ENCODE measurements at regions not wholly inside any gene's neighbourhood (a gene's known extent, or its start where the extent isn't known, plus 50 kb on each side); places are given as distances from the start of the nearest gene placed in this dataset.
A peak's percentile ranks its signal among the peaks of the same experiment; 100 is the strongest.

DNA sequence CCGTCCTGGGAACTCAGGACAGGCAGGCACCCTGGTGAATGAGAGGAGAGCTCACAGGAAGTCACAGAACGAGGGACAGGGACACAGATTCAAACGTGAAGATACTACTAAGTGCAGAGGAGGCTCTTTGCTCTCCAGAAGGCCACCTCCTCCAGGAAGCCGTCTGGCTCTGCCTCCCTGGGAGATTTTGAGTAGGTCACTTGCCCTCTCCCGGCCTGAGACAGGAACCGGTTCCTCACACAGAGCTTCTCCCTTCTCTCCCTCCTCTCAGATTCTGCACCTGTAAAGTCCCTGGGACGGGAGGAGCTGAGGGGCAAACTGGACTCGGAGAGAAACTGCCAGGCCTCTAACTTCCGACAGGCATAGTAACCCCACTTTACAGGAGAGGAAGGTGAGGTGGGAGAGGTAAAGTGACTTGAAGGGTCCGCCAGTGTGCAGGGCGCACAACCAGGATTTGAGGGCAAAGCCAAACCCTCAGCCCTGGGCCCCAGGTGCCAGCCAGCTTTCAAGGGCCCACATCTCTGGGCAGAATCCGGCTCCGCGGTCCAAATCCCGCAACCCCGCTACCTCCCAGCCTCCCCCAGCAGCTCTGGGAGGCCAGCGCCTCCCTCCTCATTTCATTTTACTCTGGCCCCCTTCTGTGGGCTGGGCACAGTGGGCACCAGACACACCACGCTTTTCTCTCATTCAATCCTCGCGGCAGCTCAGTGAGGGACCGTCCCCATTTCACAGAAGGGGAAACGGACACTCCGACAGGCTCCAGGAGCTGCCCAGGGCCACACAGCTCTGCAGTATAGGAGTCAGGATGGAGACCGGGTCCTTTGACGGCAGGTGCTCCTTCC is 150.2 kb downstream of the SMAD6 start:
- no peaks in the 10 kb centered on the region for H3K9me3 Mint-ChIP-seq (ENCODE audit: low read depth)
- no peak overlapping the region for H3K4me3 Mint-ChIP-seq (ENCODE audit: low read depth)
- no peak for DNase-seq (ENCODE audit: low spot score, unreplicated experiment)
- TF ChIP-seq, protein P1, sequence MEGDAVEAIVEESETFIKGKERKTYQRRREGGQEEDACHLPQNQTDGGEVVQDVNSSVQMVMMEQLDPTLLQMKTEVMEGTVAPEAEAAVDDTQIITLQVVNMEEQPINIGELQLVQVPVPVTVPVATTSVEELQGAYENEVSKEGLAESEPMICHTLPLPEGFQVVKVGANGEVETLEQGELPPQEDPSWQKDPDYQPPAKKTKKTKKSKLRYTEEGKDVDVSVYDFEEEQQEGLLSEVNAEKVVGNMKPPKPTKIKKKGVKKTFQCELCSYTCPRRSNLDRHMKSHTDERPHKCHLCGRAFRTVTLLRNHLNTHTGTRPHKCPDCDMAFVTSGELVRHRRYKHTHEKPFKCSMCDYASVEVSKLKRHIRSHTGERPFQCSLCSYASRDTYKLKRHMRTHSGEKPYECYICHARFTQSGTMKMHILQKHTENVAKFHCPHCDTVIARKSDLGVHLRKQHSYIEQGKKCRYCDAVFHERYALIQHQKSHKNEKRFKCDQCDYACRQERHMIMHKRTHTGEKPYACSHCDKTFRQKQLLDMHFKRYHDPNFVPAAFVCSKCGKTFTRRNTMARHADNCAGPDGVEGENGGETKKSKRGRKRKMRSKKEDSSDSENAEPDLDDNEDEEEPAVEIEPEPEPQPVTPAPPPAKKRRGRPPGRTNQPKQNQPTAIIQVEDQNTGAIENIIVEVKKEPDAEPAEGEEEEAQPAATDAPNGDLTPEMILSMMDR (IDR thresholded peaks at IDR 0.05; ENCODE audit: unreplicated experiment), result no peak
- H3K36me3 Mint-ChIP-seq (ENCODE audit: insufficient read depth), result no peaks in the 10 kb centered on the region
- peak overlapping the region; percentile 73 for H3K27ac Mint-ChIP-seq
- H3K27me3 Mint-ChIP-seq, result peaks cover 21% of the 10 kb centered on the region
- H3K4me1 Mint-ChIP-seq (ENCODE audit: low read depth), result peaks cover 22% of the 10 kb centered on the region

DNA sequence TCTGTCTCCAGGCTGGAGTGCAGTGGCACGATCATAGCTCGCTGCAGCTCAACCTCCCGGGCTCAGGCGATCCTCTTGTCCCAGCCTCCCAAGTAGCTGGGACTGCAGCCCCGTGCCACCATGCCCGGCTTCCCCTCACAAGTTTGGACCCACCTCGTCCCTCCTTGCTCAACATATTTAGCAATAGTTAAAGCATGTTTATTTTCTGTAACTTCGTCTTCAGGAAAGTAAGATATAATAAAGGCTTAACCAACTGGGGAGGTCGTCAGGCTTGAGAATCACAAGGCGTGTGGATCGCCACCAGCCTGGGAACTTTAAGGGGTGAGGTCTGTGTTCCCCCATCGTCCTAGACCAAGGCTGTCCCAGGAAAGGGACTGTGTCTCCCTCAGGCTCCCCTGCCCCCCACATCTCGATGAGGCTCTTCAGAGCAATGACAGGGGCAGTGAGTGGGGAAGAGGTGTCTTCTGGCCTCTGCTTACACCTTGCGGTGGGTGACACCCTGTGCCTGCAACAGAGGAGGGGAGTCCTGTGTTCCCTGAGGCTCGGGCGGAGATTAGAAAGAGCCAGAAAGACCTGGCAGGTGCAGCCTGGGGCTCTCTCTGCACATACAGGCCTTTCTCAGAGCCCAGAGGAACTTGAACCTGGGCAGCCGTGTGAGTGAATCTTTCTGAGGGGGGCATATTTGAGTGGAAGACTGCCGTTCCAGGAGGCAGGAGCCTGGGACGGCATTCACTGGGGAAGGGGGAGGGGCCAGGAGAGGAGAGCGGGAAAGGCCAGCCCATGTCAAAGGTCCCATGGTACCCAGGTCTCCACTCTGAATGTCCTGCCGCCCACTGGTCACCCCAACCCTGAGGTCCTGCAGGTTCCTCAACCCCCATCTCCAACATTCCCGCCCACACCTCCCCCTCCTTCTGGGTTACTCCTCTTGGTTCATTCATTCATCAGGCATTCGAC is 152.3 kb downstream of the SMAD6 start:
- no peak overlapping the region for H3K4me3 Mint-ChIP-seq (ENCODE audit: low read depth)
- H3K9me3 Mint-ChIP-seq (ENCODE audit: low read depth), result no peaks in the 10 kb centered on the region
- TF ChIP-seq, protein P1 (IDR thresholded peaks at IDR 0.05; ENCODE audit: unreplicated experiment), result no peak
- H3K36me3 Mint-ChIP-seq (ENCODE audit: insufficient read depth), result no peaks in the 10 kb centered on the region
- H3K27me3 Mint-ChIP-seq, result peaks cover 16% of the 10 kb centered on the region
- H3K27ac Mint-ChIP-seq, result peak overlapping the region; percentile 16
- DNase-seq (ENCODE audit: low spot score, unreplicated experiment), result no peak
- H3K4me1 Mint-ChIP-seq (ENCODE audit: low read depth), result peaks cover 22% of the 10 kb centered on the region

DNA sequence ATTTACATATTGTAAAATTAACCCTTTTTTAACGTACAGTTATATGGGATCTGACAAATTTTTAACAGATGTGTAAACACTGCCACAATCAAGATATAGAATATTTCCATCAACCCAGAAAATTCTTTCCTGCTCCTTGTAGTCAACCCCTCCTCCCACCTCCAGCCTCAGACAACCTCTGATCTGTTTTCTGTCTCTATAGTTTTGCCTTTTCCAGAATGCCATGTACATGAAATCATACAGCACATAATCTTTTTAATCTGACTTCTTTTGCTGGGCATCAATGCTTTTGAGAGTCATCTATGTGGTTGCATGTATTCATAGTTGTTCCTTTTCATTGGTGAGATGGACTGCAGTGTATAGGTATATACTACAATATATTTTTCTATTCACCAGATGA is 153.0 kb downstream of the SMAD6 start:
- H3K36me3 Mint-ChIP-seq (ENCODE audit: insufficient read depth), result no peaks in the 10 kb centered on the region
- TF ChIP-seq, protein P1 (IDR thresholded peaks at IDR 0.05; ENCODE audit: unreplicated experiment), result no peak
- DNase-seq (ENCODE audit: low spot score, unreplicated experiment), result no peak
- H3K4me1 Mint-ChIP-seq (ENCODE audit: low read depth), result peaks cover 16% of the 10 kb centered on the region
- H3K4me3 Mint-ChIP-seq (ENCODE audit: low read depth), result no peak overlapping the region
- no peak overlapping the region for H3K27ac Mint-ChIP-seq
- no peaks in the 10 kb centered on the region for H3K9me3 Mint-ChIP-seq (ENCODE audit: low read depth)
- peaks cover 16% of the 10 kb centered on the region for H3K27me3 Mint-ChIP-seq

DNA sequence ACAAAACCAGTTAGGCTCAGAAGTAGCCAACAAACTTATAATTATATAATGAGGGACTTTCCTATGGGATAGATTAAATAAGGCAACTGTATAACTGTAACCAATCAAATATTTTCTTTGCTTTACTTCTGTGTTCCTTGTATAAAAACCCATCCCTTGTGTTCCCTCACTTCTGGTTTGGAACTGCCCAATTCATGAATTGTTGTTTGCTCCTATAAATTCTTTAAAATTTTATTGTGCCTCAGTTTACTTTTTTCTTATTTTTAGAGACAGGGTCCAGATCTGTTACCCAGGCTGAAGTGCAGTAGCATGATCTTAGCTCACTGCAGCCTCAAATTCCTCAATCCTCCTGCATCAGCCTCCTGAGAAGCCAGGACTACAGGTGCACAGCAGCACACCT is 155.7 kb downstream of the SMAD6 start:
- Mint-ChIP-seq H3K36me3 (ENCODE audit: insufficient read depth) (no peaks in the 10 kb centered on the region), H3K4me3 (ENCODE audit: low read depth) (no peak overlapping the region)

More for the DNA sequence above, 155.7 kb downstream of the SMAD6 start:
- TF ChIP-seq, protein P1 (IDR thresholded peaks at IDR 0.05; ENCODE audit: unreplicated experiment), result no peak
- no peak overlapping the region for H3K27ac Mint-ChIP-seq
- peaks cover 5% of the 10 kb centered on the region for H3K27me3 Mint-ChIP-seq
- no peak for DNase-seq (ENCODE audit: low spot score, unreplicated experiment)
- peaks cover 4% of the 10 kb centered on the region for H3K4me1 Mint-ChIP-seq (ENCODE audit: low read depth)
- H3K9me3 Mint-ChIP-seq (ENCODE audit: low read depth), result no peaks in the 10 kb centered on the region

Data from progenitor cell of endocrine pancreas (in vitro differentiated cells).